Hepatocyte (in vitro differentiated cells): ENCODE measurements at regions not wholly inside any gene's neighbourhood (a gene's known extent, or its start where the extent isn't known, plus 50 kb on each side); places are given as distances from the start of the nearest gene placed in this dataset.
"Not testable (repeated sequence)": the region's sequence is repeated elsewhere in the genome, so short reads cannot be mapped to it uniquely, and the experiment has no call there.

Source experiments
- DNase-seq: peaks from one replicate; pipeline ENCODE4 v3.0.0-alpha.2; 2016; ENCODE audit warnings: low spot score
- H2AFZ ChIP-seq: fragments of 200-600 bp; sonication (generic); 2 replicates; pipeline ENCODE4 v1.6.0; 2016; ENCODE audit warnings: antibody characterized with exemption, mild to moderate bottlenecking
- H3K27ac ChIP-seq: fragments of 200-600 bp; sonication (generic); 2 replicates; pipeline ENCODE4 v1.5.1; 2016; ENCODE audit warnings: mild to moderate bottlenecking
- H3K27me3 ChIP-seq: fragments of 200-600 bp; sonication (generic); 2 replicates; pipeline ENCODE4 v1.6.1; 2016
- H3K36me3 ChIP-seq: fragments of 200-600 bp; sonication (generic); replicated peaks from 2 replicates; pipeline ENCODE4 v1.5.1; 2016; ENCODE audit warnings: low read depth; ENCODE audit not compliant: insufficient read depth
- H3K4me1 ChIP-seq: fragments of 200-600 bp; sonication (generic); 2 replicates; pipeline ENCODE4 v1.5.1; 2016; ENCODE audit warnings: mild to moderate bottlenecking, moderate library complexity; ENCODE audit not compliant: insufficient read depth
- H3K4me2 ChIP-seq: fragments of 200-600 bp; sonication (generic); 2 replicates; pipeline ENCODE4 v1.6.0; 2016
- H3K4me3 ChIP-seq: fragments of 200-600 bp; sonication (generic); 2 replicates; pipeline ENCODE4 v1.5.1; 2016; ENCODE audit warnings: mild to moderate bottlenecking
- H3K79me2 ChIP-seq: fragments of 200-600 bp; sonication (generic); 2 replicates; pipeline ENCODE4 v1.6.0; 2017; ENCODE audit warnings: mild to moderate bottlenecking
- H3K9me2 ChIP-seq: fragments of 200-600 bp; sonication (generic); replicated peaks from 2 replicates; pipeline ENCODE4 v1.6.0; 2017; ENCODE audit warnings: mild to moderate bottlenecking; ENCODE audit not compliant: insufficient read depth
- H3K9me3 ChIP-seq: fragments of 200-600 bp; sonication (generic); 2 replicates; pipeline ENCODE4 v1.5.1; 2016; ENCODE audit warnings: low read depth, mild to moderate bottlenecking
- H4K20me1 ChIP-seq: fragments of 200-600 bp; sonication (generic); 2 replicates; pipeline ENCODE4 v1.6.0; 2016; ENCODE audit warnings: mild to moderate bottlenecking; ENCODE audit not compliant: insufficient read depth, poor library complexity, severe bottlenecking
- CTCF ChIP-seq: fragments of 200-600 bp; sonication (generic); IDR thresholded peaks from 2 replicates; pipeline ENCODE4 v1.5.1; 2016; ENCODE audit warnings: antibody characterized with exemption, mild to moderate bottlenecking; ENCODE audit not compliant: poor library complexity
- EZH2 ChIP-seq: fragments of 200-600 bp; sonication (generic); IDR thresholded peaks from 2 replicates; pipeline ENCODE4 v1.6.1; 2016; ENCODE audit warnings: antibody characterized with exemption, mild to moderate bottlenecking, borderline replicate concordance
- EZH2phosphoT487 ChIP-seq: fragments of 200-600 bp; sonication (generic); IDR thresholded peaks from one replicate; pipeline ENCODE4 v1.6.1; 2018; ENCODE audit warnings: antibody characterized with exemption, mild to moderate bottlenecking, low read depth, moderate library complexity; ENCODE audit not compliant: unreplicated experiment, severe bottlenecking
- WGBS: methylation state at CpG from one replicate; pipeline ENCODE4 v1.1.6; 2016; ENCODE audit warnings: low lambda C conversion rate; ENCODE audit errors: missing lambda C conversion rate; 5-methylcytosine and 5-hydroxymethylcytosine counted together

DNA sequence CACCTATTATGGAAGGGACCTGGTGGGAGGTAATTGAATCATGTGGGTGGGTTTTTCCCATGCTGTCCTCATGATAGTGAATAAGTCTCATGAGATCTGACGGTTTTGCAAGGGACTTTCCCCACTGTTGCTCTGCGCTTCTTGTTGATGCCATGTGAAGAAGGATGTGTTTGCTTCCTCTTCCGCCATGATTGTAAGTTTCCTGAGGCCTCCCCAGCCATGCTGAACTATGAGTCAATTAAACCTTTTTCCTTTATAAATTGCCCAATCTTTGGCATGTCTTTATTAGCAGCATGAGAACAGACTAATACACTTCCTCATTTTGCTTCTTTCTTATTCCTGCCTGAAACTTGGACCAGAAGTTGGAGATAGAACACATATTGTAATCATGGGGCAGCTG lies 396.2 kb downstream of the ATP23 start:
- H3K4me3 ChIP-seq, H3K4me2 ChIP-seq, H3K36me3 ChIP-seq, H3K9me2 ChIP-seq, DNase-seq, H3K9me3 ChIP-seq, H4K20me1 ChIP-seq, H2AFZ ChIP-seq, H3K79me2 ChIP-seq, H3K27me3 ChIP-seq: not testable (repeated sequence)
- WGBS, result 97% methylated on average over 3 of the region's 3 CpGs
- Histone ChIP-seq H3K4me1 (peaks cover 14% of the 10 kb centered on the region), H3K27ac (peak overlapping the region; percentile 93)

- TF ChIP-seq EZH2phosphoT487, result no peak
- no peak for TF ChIP-seq EZH2
- TF ChIP-seq CTCF, result no peak
- Histone ChIP-seq H3K27me3 (no peaks in the 10 kb centered on the region), H3K36me3 (no peaks in the 10 kb centered on the region), H3K9me3 (no peaks in the 10 kb centered on the region), H3K4me1 (peaks cover 14% of the 10 kb centered on the region), H3K27ac (no peak overlapping the region), H3K4me2 (no peak overlapping the region), H3K79me2 (no peaks in the 10 kb centered on the region), H2AFZ (no peak overlapping the region), H3K9me2 (no peaks in the 10 kb centered on the region), H3K4me3 (no peak overlapping the region), H4K20me1 (no peaks in the 10 kb centered on the region)
- WGBS, result 55% methylated on average over 2 of the region's 2 CpGs
- peak; percentile 12 for DNase-seq
Measured at GRCh38 chr12:58341791-58342190, 400.4 kb downstream of the ATP23 start.

GRCh38 chr12:58342736-58343135 lies 401.4 kb downstream of the ATP23 start:
- Histone ChIP-seq H3K4me3 (no peak overlapping the region), H3K4me1 (peaks cover 7% of the 10 kb centered on the region), H3K9me3 (no peaks in the 10 kb centered on the region), H2AFZ (no peak overlapping the region), H3K4me2 (no peak overlapping the region), H3K9me2 (no peaks in the 10 kb centered on the region), H3K27ac (no peak overlapping the region), H4K20me1 (no peaks in the 10 kb centered on the region), H3K79me2 (no peaks in the 10 kb centered on the region), H3K27me3 (no peaks in the 10 kb centered on the region), H3K36me3 (no peaks in the 10 kb centered on the region)
- WGBS, result 84% methylated on average over 3 of the region's 3 CpGs
- DNase-seq, result no peak
- TF ChIP-seq EZH2 (no peak), CTCF (no peak)

DNA sequence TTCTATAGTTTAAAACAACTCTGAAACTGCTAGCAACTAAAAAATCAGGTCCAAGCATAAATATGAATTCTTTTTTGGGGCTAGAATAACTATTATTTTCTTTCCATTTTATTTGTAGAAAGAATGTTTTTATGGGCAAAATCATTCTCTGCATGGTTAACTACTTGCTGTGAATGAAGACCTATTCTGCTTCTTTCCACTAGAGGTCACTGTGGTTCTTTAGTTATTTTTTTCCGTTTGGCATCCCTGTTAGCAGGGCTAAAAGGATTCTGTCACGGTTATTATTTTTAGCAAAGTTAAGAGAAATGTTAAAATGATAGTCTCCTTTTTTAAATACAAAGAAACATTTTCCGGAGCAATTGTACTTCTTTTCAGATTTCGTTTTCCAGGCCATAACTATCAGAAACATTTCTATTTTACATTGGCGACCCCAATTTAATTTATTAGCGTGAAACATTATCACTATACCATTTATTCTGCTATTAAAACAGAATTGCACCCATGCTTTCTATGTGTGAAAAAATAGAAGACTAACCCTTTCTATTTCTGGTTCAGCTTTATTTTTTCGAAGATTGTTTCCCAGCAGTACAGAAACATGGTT lies 404.8 kb downstream of the ATP23 start:
- TF ChIP-seq EZH2phosphoT487 (no peak), CTCF (peak; percentile 86)
- no peak overlapping the region for H3K27ac ChIP-seq
- H3K9me2 ChIP-seq, result no peaks in the 10 kb centered on the region
- no peaks in the 10 kb centered on the region for H3K9me3 ChIP-seq
- no peaks in the 10 kb centered on the region for H3K36me3 ChIP-seq
- H4K20me1 ChIP-seq, result no peaks in the 10 kb centered on the region
- H3K79me2 ChIP-seq, result no peaks in the 10 kb centered on the region
- DNase-seq, result peak; percentile 55
- H3K4me2 ChIP-seq, result no peak overlapping the region
- H2AFZ ChIP-seq, result no peak overlapping the region
- 39% methylated on average over 7 of the region's 7 CpGs for WGBS
- H3K27me3 ChIP-seq, result no peaks in the 10 kb centered on the region
- peaks cover 4% of the 10 kb centered on the region for H3K4me1 ChIP-seq
- no peak overlapping the region for H3K4me3 ChIP-seq
